PFSK-1 (cell line): ENCODE measurements at regions not wholly inside any gene's neighbourhood (a gene's known extent, or its start where the extent isn't known, plus 50 kb on each side); places are given as distances from the start of the nearest gene placed in this dataset.

Experiments used
- FOXP2 ChIP-seq: optimal IDR thresholded peaks from 2 replicates; pipeline ENCODE3; 2011; ENCODE audit warnings: borderline replicate concordance, control low read depth, inconsistent platforms; ENCODE audit not compliant: insufficient read depth; ENCODE audit errors: extremely low read length, extremely low read depth
- POLR2AphosphoS5 ChIP-seq: IDR thresholded peaks from 2 replicates; pipeline ENCODE4 v1.6.1; 2012; ENCODE audit warnings: low read depth, mild to moderate bottlenecking, control low read depth, low read length, moderate library complexity
- REST ChIP-seq, 2 experiments: IDR thresholded peaks; 2 replicates each; pipeline versions ENCODE4 v1.6.1 to v1.8.0; 2011 to 2012; ENCODE audit warnings: low read depth in 2 of 2, low read length in 2 of 2, control low read depth in 1 of 2, inconsistent platforms in 1 of 2, mild to moderate bottlenecking in 1 of 2, moderate library complexity in 1 of 2; ENCODE audit not compliant: insufficient read depth in 1 of 2
- SIN3A ChIP-seq: IDR thresholded peaks from 2 replicates; pipeline ENCODE4 v1.6.1; 2012; ENCODE audit warnings: mild to moderate bottlenecking, low read length, moderate library complexity, borderline replicate concordance; ENCODE audit not compliant: insufficient read depth
- TAF1 ChIP-seq: IDR thresholded peaks from 2 replicates; pipeline ENCODE4 v1.6.1; 2012; ENCODE audit warnings: low read length, control low read depth, borderline replicate concordance; ENCODE audit not compliant: insufficient read depth

DNA sequence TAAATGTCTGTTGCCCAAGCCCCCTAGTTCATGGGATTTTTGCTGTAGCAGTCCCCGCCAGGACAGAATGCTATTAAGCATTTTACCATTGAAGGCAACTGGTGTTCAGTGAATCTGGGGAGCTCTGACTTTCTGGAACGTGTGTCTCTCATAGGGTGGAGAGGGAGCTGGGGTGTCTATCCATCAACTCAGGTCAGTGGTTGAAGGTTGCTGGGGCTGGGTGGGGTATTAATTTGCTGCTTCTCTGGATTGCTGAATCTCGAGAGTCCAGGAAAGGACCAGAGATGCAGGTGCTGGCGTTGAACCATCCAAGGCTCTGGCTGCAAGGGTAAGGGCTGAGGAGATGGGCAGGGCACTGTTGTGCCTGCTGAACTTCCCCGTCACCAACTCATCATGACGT is 66.8 kb upstream of the NCK2 start:
- TF ChIP-seq FOXP2: no peak
- no peak for TF ChIP-seq SIN3A
- no peak for TF ChIP-seq TAF1
- no peak for TF ChIP-seq REST (IDR thresholded peaks at IDR 0.05; ENCODE audit: insufficient read depth in 1 of 2, low read depth in 2 of 2, low read length in 2 of 2)
- no peak for TF ChIP-seq POLR2AphosphoS5

- TF ChIP-seq POLR2AphosphoS5: no peak
- no peak for TF ChIP-seq SIN3A
- no peak for TF ChIP-seq TAF1
- TF ChIP-seq REST (IDR thresholded peaks at IDR 0.05; ENCODE audit: insufficient read depth in 1 of 2, low read depth in 2 of 2, low read length in 2 of 2): no peak
- TF ChIP-seq FOXP2: no peak
Measured at GRCh38 chr2:105675841-105676240, 68.9 kb upstream of the NCK2 start.

DNA sequence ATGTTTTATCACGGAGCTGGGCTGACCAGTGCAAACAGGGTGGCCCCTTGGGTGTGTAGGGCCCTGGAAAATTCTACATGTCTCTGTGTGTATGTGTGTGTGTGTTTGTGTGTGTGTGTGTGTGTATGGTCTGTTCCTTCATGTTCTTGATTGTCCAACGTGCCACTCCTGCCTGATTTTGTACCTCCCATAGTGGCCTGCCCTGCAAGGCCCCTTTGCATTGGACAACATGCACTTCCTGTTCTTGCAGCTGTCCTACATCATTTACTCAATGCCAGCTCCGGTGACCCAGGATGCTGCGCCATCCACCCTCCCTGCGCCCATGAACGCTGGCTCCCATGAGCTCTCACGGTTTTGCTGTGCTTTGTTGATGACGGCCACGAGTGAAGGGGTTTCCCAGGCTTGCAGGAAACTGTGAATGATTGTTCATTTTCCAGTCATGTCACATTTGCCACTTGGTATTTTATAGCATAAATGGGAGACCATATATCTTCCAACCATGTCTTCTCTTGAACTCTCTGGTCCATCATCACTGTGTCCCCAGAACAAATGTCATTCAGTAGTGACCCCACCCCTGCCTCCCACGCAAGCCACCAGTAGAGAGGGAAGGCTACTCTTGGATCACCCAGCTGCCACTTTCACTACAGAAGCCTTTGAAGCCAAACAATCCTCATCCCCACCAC is 69.7 kb upstream of the NCK2 start:
- TF ChIP-seq TAF1 (no peak), POLR2AphosphoS5 (no peak), SIN3A (no peak), REST (IDR thresholded peaks at IDR 0.05; ENCODE audit: insufficient read depth in 1 of 2, low read depth in 2 of 2, low read length in 2 of 2) (no peak), FOXP2 (no peak)

GRCh38 chr2:105674401-105674800 is 70.3 kb upstream of the NCK2 start:
- no peak for TF ChIP-seq SIN3A
- TF ChIP-seq FOXP2: no peak
- TF ChIP-seq TAF1: no peak
- no peak for TF ChIP-seq REST (IDR thresholded peaks at IDR 0.05; ENCODE audit: insufficient read depth in 1 of 2, low read depth in 2 of 2, low read length in 2 of 2)
- no peak for TF ChIP-seq POLR2AphosphoS5
